Caco-2 (cell line): ENCODE measurements at regions not wholly inside any gene's neighbourhood (a gene's known extent, or its start where the extent isn't known, plus 50 kb on each side); places are given as distances from the start of the nearest gene placed in this dataset.
"Not testable (repeated sequence)": the region's sequence is repeated elsewhere in the genome, so short reads cannot be mapped to it uniquely, and the experiment has no call there.

ENCODE experiments used
- BruUV-seq: library from RNA; stranded (reverse); fragments of 400-500 nt; replicated peaks from 2 replicates; lab custom pipeline; 2021; lab: Mats Ljungman, UMichigan
- CTCF ChIA-PET: fragments of 300-600 bp; sonication (Branson Sonifier 250); formaldehyde crosslinking; loops from one replicate; lab custom pipeline; 2022; ENCODE audit warnings: antibody characterized with exemption; lab: Charles Lee
- POLR2A ChIA-PET: fragments of 300-600 bp; sonication (Branson Sonifier 250); formaldehyde crosslinking; loops from one replicate; lab custom pipeline; 2022; ENCODE audit warnings: antibody characterized with exemption; lab: Charles Lee
- DNase-seq, 2 experiments: peaks; one replicate each; pipeline versions ENCODE4 v3.0.0 to v3.0.0-alpha.2; 2020 to 2022
- H3K27me3 ChIP-seq: replicated peaks from 2 replicates; pipeline ENCODE4 v1.6.0; 2011; ENCODE audit warnings: low read length; ENCODE audit not compliant: control insufficient read depth, insufficient read depth
- H3K36me3 ChIP-seq: 2 replicates; pipeline ENCODE4 v1.5.1; 2011; ENCODE audit warnings: low read length; ENCODE audit not compliant: control insufficient read depth, insufficient read depth
- H3K4me1 ChIP-seq: fragments of 250-450 bp; sonication (Bioruptor Pico); 2 replicates; pipeline ENCODE4 v1.5.1; 2020; ENCODE audit warnings: mild to moderate bottlenecking
- H3K4me3 ChIP-seq: 2 replicates; pipeline ENCODE4 v1.5.1; 2011; ENCODE audit warnings: low read depth, mild to moderate bottlenecking, control low read depth, low read length
- H3K9me3 ChIP-seq: fragments of 250-450 bp; sonication (Bioruptor Pico); 2 replicates; pipeline ENCODE4 v1.5.1; 2020; ENCODE audit warnings: mild to moderate bottlenecking, moderate library complexity
- H3K27ac Mint-ChIP-seq: one replicate; pipeline ENCODE4 v1.8.0; 2022; ENCODE audit warnings: mixed read lengths; ENCODE audit not compliant: unreplicated experiment
- H3K27me3 Mint-ChIP-seq: one replicate; pipeline ENCODE4 v1.8.0; 2022; ENCODE audit warnings: mixed read lengths; ENCODE audit not compliant: insufficient read depth, unreplicated experiment
- H3K36me3 Mint-ChIP-seq: one replicate; pipeline ENCODE4 v1.8.0; 2022; ENCODE audit warnings: mild to moderate bottlenecking, mixed read lengths; ENCODE audit not compliant: insufficient read depth, unreplicated experiment
- H3K4me1 Mint-ChIP-seq: one replicate; pipeline ENCODE4 v1.8.0; 2022; ENCODE audit warnings: low read depth, mixed read lengths; ENCODE audit not compliant: unreplicated experiment
- H3K4me3 Mint-ChIP-seq: one replicate; pipeline ENCODE4 v1.8.0; 2022; ENCODE audit warnings: mild to moderate bottlenecking, moderate library complexity, mixed read lengths; ENCODE audit not compliant: unreplicated experiment
- H3K9me3 Mint-ChIP-seq: one replicate; pipeline ENCODE4 v1.8.0; 2022; ENCODE audit warnings: mixed read lengths; ENCODE audit not compliant: unreplicated experiment
- CTCF ChIP-seq, 2 experiments: fragments of 200-600 bp in 1 of 2; IDR thresholded peaks; 1 replicate in 1 of 2; 2 replicates in 1 of 2; pipeline versions ENCODE4 v1.5.1 to v1.8.0; 2011 to 2022; ENCODE audit warnings: antibody characterized with exemption in 1 of 2, control low read depth in 1 of 2, inconsistent platforms in 1 of 2, low read depth in 1 of 2, low read length in 1 of 2, mild to moderate bottlenecking in 1 of 2, moderate library complexity in 1 of 2; ENCODE audit not compliant: insufficient read depth in 1 of 2, severe bottlenecking in 1 of 2, unreplicated experiment in 1 of 2
- intact Hi-C: fragments of 100-400 bp; cut with micrococcal nuclease; formaldehyde crosslinking; loops from one replicate; pipeline ENCODE4 v1.10.0; 2022; ENCODE audit not compliant: unreplicated experiment

- TF ChIP-seq CTCF (IDR thresholded peaks at IDR 0.05; ENCODE audit: insufficient read depth in 1 of 2, low read depth in 1 of 2, low read length in 1 of 2, severe bottlenecking in 1 of 2, unreplicated experiment in 1 of 2) = no peak
- H3K9me3 Mint-ChIP-seq = peaks cover 35% of the 10 kb centered on the region
- no peak overlapping the region for H3K27ac Mint-ChIP-seq
- no peaks in the 10 kb centered on the region for H3K27me3 ChIP-seq
- no peaks in the 10 kb centered on the region for H3K27me3 Mint-ChIP-seq
- H3K9me3 ChIP-seq = no peaks in the 10 kb centered on the region
- no peak overlapping the region for H3K4me3 ChIP-seq
- no peak for DNase-seq
- no peaks in the 10 kb centered on the region for H3K36me3 Mint-ChIP-seq
- ChIA-PET POLR2A (no interaction called here), CTCF (no interaction called here)
- intact Hi-C loops = no loop called here
- H3K36me3 ChIP-seq = no peaks in the 10 kb centered on the region
- H3K4me1 Mint-ChIP-seq = peaks cover 12% of the 10 kb centered on the region
- H3K4me1 ChIP-seq = no peaks in the 10 kb centered on the region
- H3K4me3 Mint-ChIP-seq = no peak overlapping the region
- no TSS peak for BruUV-seq
Measured at GRCh38 chr2:215536510-215536909, 100.6 kb upstream of the FN1 start.

- no peaks in the 10 kb centered on the region for H3K27me3 Mint-ChIP-seq
- Histone ChIP-seq H3K4me3 (no peak overlapping the region), H3K36me3 (no peaks in the 10 kb centered on the region), H3K9me3 (no peaks in the 10 kb centered on the region), H3K27me3 (no peaks in the 10 kb centered on the region), H3K4me1 (no peaks in the 10 kb centered on the region)
- H3K4me1 Mint-ChIP-seq = peaks cover 12% of the 10 kb centered on the region
- no peak overlapping the region for H3K27ac Mint-ChIP-seq
- intact Hi-C loops = no loop called here
- no peak for DNase-seq
- no peak overlapping the region for H3K4me3 Mint-ChIP-seq
- TF ChIP-seq CTCF (IDR thresholded peaks at IDR 0.05; ENCODE audit: insufficient read depth in 1 of 2, low read depth in 1 of 2, low read length in 1 of 2, severe bottlenecking in 1 of 2, unreplicated experiment in 1 of 2) = no peak
- POLR2A ChIA-PET = no interaction called here
- peaks cover 35% of the 10 kb centered on the region for H3K9me3 Mint-ChIP-seq
- CTCF ChIA-PET = no interaction called here
- no peaks in the 10 kb centered on the region for H3K36me3 Mint-ChIP-seq
- no TSS peak for BruUV-seq
Measured at GRCh38 chr2:215535741-215536140, 99.9 kb upstream of the FN1 start.

- Histone ChIP-seq H3K27me3 (no peaks in the 10 kb centered on the region), H3K9me3 (no peaks in the 10 kb centered on the region), H3K4me3 (no peak overlapping the region), H3K4me1 (no peaks in the 10 kb centered on the region), H3K36me3 (no peaks in the 10 kb centered on the region)
- no peak for TF ChIP-seq CTCF (IDR thresholded peaks at IDR 0.05; ENCODE audit: insufficient read depth in 1 of 2, low read depth in 1 of 2, low read length in 1 of 2, severe bottlenecking in 1 of 2, unreplicated experiment in 1 of 2)
- DNase-seq = no peak
- CTCF ChIA-PET = no interaction called here
- no peaks in the 10 kb centered on the region for H3K36me3 Mint-ChIP-seq
- no peak overlapping the region for H3K4me3 Mint-ChIP-seq
- H3K4me1 Mint-ChIP-seq = peaks cover 12% of the 10 kb centered on the region
- BruUV-seq = no TSS peak
- POLR2A ChIA-PET = no interaction called here
- H3K27me3 Mint-ChIP-seq = no peaks in the 10 kb centered on the region
- H3K9me3 Mint-ChIP-seq = peaks cover 35% of the 10 kb centered on the region
- intact Hi-C loops = no loop called here
- no peak overlapping the region for H3K27ac Mint-ChIP-seq
Measured at GRCh38 chr2:215535125-215535668, 99.3 kb upstream of the FN1 start.

GRCh38 chr2:215533716-215534115, 97.8 kb upstream of the FN1 start:
- H3K36me3 Mint-ChIP-seq, BruUV-seq, H3K4me3 ChIP-seq, H3K9me3 ChIP-seq, DNase-seq, H3K27me3 ChIP-seq, H3K4me1 ChIP-seq, CTCF ChIA-PET, POLR2A ChIA-PET, H3K4me3 Mint-ChIP-seq, intact Hi-C loops, H3K27me3 Mint-ChIP-seq, H3K36me3 ChIP-seq, H3K27ac Mint-ChIP-seq: not testable (repeated sequence)
- peaks cover 23% of the 10 kb centered on the region for H3K9me3 Mint-ChIP-seq
- peaks cover 18% of the 10 kb centered on the region for H3K4me1 Mint-ChIP-seq
